ENCODE measurements at regions not wholly inside any gene's neighbourhood (a gene's known extent, or its start where the extent isn't known, plus 50 kb on each side); places are given as distances from the start of the nearest gene placed in this dataset.

GRCh38 chr15:47477341-47477740 lies 240.0 kb upstream of the SEMA6D start:
- TF ChIP-seq TAF1 (IDR thresholded peaks at IDR 0.05; ENCODE audit: low read depth) = no peak
- TF ChIP-seq EP300 (IDR thresholded peaks at IDR 0.05; ENCODE audit: borderline replicate concordance) = no peak
- no peak for TF ChIP-seq RAD21 (IDR thresholded peaks at IDR 0.05; ENCODE audit: low read depth)
- TF ChIP-seq YY1 (IDR thresholded peaks at IDR 0.05; ENCODE audit: low read depth) = no peak
- no peak for TF ChIP-seq FOXM1 (IDR thresholded peaks at IDR 0.05; ENCODE audit: borderline replicate concordance, low read depth)
- TF ChIP-seq NFIC (IDR thresholded peaks at IDR 0.05) = no peak
- TF ChIP-seq CEBPB (IDR thresholded peaks at IDR 0.05) = no peak
- TF ChIP-seq, protein P1, sequence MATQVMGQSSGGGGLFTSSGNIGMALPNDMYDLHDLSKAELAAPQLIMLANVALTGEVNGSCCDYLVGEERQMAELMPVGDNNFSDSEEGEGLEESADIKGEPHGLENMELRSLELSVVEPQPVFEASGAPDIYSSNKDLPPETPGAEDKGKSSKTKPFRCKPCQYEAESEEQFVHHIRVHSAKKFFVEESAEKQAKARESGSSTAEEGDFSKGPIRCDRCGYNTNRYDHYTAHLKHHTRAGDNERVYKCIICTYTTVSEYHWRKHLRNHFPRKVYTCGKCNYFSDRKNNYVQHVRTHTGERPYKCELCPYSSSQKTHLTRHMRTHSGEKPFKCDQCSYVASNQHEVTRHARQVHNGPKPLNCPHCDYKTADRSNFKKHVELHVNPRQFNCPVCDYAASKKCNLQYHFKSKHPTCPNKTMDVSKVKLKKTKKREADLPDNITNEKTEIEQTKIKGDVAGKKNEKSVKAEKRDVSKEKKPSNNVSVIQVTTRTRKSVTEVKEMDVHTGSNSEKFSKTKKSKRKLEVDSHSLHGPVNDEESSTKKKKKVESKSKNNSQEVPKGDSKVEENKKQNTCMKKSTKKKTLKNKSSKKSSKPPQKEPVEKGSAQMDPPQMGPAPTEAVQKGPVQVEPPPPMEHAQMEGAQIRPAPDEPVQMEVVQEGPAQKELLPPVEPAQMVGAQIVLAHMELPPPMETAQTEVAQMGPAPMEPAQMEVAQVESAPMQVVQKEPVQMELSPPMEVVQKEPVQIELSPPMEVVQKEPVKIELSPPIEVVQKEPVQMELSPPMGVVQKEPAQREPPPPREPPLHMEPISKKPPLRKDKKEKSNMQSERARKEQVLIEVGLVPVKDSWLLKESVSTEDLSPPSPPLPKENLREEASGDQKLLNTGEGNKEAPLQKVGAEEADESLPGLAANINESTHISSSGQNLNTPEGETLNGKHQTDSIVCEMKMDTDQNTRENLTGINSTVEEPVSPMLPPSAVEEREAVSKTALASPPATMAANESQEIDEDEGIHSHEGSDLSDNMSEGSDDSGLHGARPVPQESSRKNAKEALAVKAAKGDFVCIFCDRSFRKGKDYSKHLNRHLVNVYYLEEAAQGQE (IDR thresholded peaks at IDR 0.05; ENCODE audit: low read depth) = no peak
- no peak for TF ChIP-seq MAX (IDR thresholded peaks at IDR 0.05)
- no peak for TF ChIP-seq CREB1 (IDR thresholded peaks at IDR 0.05; ENCODE audit: low read depth)
- TF ChIP-seq, protein P2, sequence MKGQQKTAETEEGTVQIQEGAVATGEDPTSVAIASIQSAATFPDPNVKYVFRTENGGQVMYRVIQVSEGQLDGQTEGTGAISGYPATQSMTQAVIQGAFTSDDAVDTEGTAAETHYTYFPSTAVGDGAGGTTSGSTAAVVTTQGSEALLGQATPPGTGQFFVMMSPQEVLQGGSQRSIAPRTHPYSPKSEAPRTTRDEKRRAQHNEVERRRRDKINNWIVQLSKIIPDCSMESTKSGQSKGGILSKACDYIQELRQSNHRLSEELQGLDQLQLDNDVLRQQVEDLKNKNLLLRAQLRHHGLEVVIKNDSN (IDR thresholded peaks at IDR 0.05) = no peak
